ENCODE measurements at regions not wholly inside any gene's neighbourhood (a gene's known extent, or its start where the extent isn't known, plus 50 kb on each side); places are given as distances from the start of the nearest gene placed in this dataset.

- no peaks in the 10 kb centered on the region for H3K9me3 ChIP-seq (ENCODE audit: control insufficient read depth, insufficient read depth, low read length)
- no peak for TF ChIP-seq EZH2phosphoT487 (IDR thresholded peaks at IDR 0.05; ENCODE audit: borderline replicate concordance, low read length)
- TF ChIP-seq, protein P1, sequence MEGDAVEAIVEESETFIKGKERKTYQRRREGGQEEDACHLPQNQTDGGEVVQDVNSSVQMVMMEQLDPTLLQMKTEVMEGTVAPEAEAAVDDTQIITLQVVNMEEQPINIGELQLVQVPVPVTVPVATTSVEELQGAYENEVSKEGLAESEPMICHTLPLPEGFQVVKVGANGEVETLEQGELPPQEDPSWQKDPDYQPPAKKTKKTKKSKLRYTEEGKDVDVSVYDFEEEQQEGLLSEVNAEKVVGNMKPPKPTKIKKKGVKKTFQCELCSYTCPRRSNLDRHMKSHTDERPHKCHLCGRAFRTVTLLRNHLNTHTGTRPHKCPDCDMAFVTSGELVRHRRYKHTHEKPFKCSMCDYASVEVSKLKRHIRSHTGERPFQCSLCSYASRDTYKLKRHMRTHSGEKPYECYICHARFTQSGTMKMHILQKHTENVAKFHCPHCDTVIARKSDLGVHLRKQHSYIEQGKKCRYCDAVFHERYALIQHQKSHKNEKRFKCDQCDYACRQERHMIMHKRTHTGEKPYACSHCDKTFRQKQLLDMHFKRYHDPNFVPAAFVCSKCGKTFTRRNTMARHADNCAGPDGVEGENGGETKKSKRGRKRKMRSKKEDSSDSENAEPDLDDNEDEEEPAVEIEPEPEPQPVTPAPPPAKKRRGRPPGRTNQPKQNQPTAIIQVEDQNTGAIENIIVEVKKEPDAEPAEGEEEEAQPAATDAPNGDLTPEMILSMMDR (IDR thresholded peaks at IDR 0.05; ENCODE audit: low read depth, low read length, poor library complexity, severe bottlenecking) = no peak
- no peak overlapping the region for H3K27ac ChIP-seq (ENCODE audit: low read depth, low read length)
- H4K20me1 ChIP-seq (ENCODE audit: control insufficient read depth, insufficient read depth, low read depth, low read length) = no peaks in the 10 kb centered on the region
- H3K9me2 ChIP-seq (replicated peaks; ENCODE audit: control insufficient read depth, low read length) = no peaks in the 10 kb centered on the region
- H3K4me2 ChIP-seq (ENCODE audit: low read length) = no peak overlapping the region
- H3K27me3 ChIP-seq (ENCODE audit: control insufficient read depth, low read length) = no peaks in the 10 kb centered on the region
- H3K4me1 ChIP-seq (ENCODE audit: control insufficient read depth, low read length) = no peaks in the 10 kb centered on the region
- no peaks in the 10 kb centered on the region for H3K79me2 ChIP-seq (ENCODE audit: control insufficient read depth, low read length)
- H3K4me3 ChIP-seq (ENCODE audit: low read length) = no peak overlapping the region
- H3F3A ChIP-seq (ENCODE audit: control insufficient read depth, insufficient read depth) = no peaks in the 10 kb centered on the region
- no peaks in the 10 kb centered on the region for H3K36me3 ChIP-seq (ENCODE audit: control insufficient read depth, low read length)
Observed at GRCh38 chr3:74267131-74267530, 347.3 kb downstream of the CNTN3 start.

- Histone ChIP-seq H3F3A (ENCODE audit: control insufficient read depth, insufficient read depth) (no peaks in the 10 kb centered on the region), H3K27me3 (ENCODE audit: control insufficient read depth, low read length) (no peaks in the 10 kb centered on the region), H3K9me3 (ENCODE audit: control insufficient read depth, insufficient read depth, low read length) (no peaks in the 10 kb centered on the region), H3K27ac (ENCODE audit: low read depth, low read length) (no peak overlapping the region), H3K36me3 (ENCODE audit: control insufficient read depth, low read length) (no peaks in the 10 kb centered on the region), H4K20me1 (ENCODE audit: control insufficient read depth, insufficient read depth, low read depth, low read length) (no peaks in the 10 kb centered on the region), H3K9me2 (replicated peaks; ENCODE audit: control insufficient read depth, low read length) (no peaks in the 10 kb centered on the region), H3K4me1 (ENCODE audit: control insufficient read depth, low read length) (no peaks in the 10 kb centered on the region), H3K4me2 (ENCODE audit: low read length) (no peak overlapping the region), H3K4me3 (ENCODE audit: low read length) (no peak overlapping the region), H3K79me2 (ENCODE audit: control insufficient read depth, low read length) (no peaks in the 10 kb centered on the region)
- TF ChIP-seq, protein P1 (IDR thresholded peaks at IDR 0.05; ENCODE audit: low read depth, low read length, poor library complexity, severe bottlenecking) = no peak
- no peak for TF ChIP-seq EZH2phosphoT487 (IDR thresholded peaks at IDR 0.05; ENCODE audit: borderline replicate concordance, low read length)
Observed at GRCh38 chr3:74265069-74265468, 349.4 kb downstream of the CNTN3 start.

- Histone ChIP-seq H3K4me3 (ENCODE audit: low read length) (no peak overlapping the region), H3K4me1 (ENCODE audit: control insufficient read depth, low read length) (no peaks in the 10 kb centered on the region), H3F3A (ENCODE audit: control insufficient read depth, insufficient read depth) (no peaks in the 10 kb centered on the region), H3K36me3 (ENCODE audit: control insufficient read depth, low read length) (no peaks in the 10 kb centered on the region), H3K27me3 (ENCODE audit: control insufficient read depth, low read length) (no peaks in the 10 kb centered on the region), H3K9me2 (replicated peaks; ENCODE audit: control insufficient read depth, low read length) (no peaks in the 10 kb centered on the region), H3K27ac (ENCODE audit: low read depth, low read length) (no peak overlapping the region), H4K20me1 (ENCODE audit: control insufficient read depth, insufficient read depth, low read depth, low read length) (no peaks in the 10 kb centered on the region), H3K79me2 (ENCODE audit: control insufficient read depth, low read length) (no peaks in the 10 kb centered on the region), H3K4me2 (ENCODE audit: low read length) (no peak overlapping the region), H3K9me3 (ENCODE audit: control insufficient read depth, insufficient read depth, low read length) (no peaks in the 10 kb centered on the region)
- TF ChIP-seq, protein P1 (IDR thresholded peaks at IDR 0.05; ENCODE audit: low read depth, low read length, poor library complexity, severe bottlenecking) = no peak
- no peak for TF ChIP-seq EZH2phosphoT487 (IDR thresholded peaks at IDR 0.05; ENCODE audit: borderline replicate concordance, low read length)
Observed at GRCh38 chr3:74263031-74263430, 351.4 kb downstream of the CNTN3 start.

DNA sequence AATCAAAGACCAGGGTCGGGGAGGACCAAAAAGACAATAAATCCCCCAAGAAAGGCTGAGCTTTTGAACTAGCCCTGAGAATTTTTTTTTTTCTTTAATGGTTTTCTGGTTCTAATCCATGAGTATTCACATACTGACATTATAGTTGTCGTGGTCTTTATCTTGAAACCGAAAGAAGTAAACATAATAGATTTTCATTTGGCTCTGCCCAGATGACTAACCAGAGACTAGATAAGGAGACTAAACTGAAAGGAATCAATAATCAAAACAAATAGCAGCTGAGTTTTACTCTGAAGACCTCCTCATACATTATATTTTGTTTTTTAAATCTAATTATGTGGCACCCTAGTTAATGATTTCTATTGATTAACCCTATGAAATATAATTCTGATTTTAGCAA lies 381.4 kb downstream of the CNTN3 start:
- Histone ChIP-seq H4K20me1 (ENCODE audit: control insufficient read depth, insufficient read depth, low read depth, low read length) (no peaks in the 10 kb centered on the region), H3K4me2 (ENCODE audit: low read length) (no peak overlapping the region), H3K4me1 (ENCODE audit: control insufficient read depth, low read length) (no peaks in the 10 kb centered on the region), H3K27me3 (ENCODE audit: control insufficient read depth, low read length) (no peaks in the 10 kb centered on the region), H3K4me3 (ENCODE audit: low read length) (no peak overlapping the region), H3K79me2 (ENCODE audit: control insufficient read depth, low read length) (no peaks in the 10 kb centered on the region), H3K9me2 (replicated peaks; ENCODE audit: control insufficient read depth, low read length) (no peaks in the 10 kb centered on the region), H3K36me3 (ENCODE audit: control insufficient read depth, low read length) (no peaks in the 10 kb centered on the region), H3K9me3 (ENCODE audit: control insufficient read depth, insufficient read depth, low read length) (no peaks in the 10 kb centered on the region), H3K27ac (ENCODE audit: low read depth, low read length) (no peak overlapping the region), H3F3A (ENCODE audit: control insufficient read depth, insufficient read depth) (no peaks in the 10 kb centered on the region)
- TF ChIP-seq, protein P1 (IDR thresholded peaks at IDR 0.05; ENCODE audit: low read depth, low read length, poor library complexity, severe bottlenecking) = no peak
- no peak for TF ChIP-seq EZH2phosphoT487 (IDR thresholded peaks at IDR 0.05; ENCODE audit: borderline replicate concordance, low read length)
